ENCODE measurements at regions not wholly inside any gene's neighbourhood (a gene's known extent, or its start where the extent isn't known, plus 50 kb on each side); places are given as distances from the start of the nearest gene placed in this dataset.

- DNase-seq (ENCODE audit: extremely low read depth, insufficient read length) = no peak
Measured at GRCh38 chr6:62612471-62612870, 326.4 kb upstream of the KHDRBS2 start.

GRCh38 chr6:62570372-62570771, 284.3 kb upstream of the KHDRBS2 start:
- Histone ChIP-seq H3K4me3 (replicated peaks; ENCODE audit: low read depth, low read length) (no peak overlapping the region), H3K27me3 (replicated peaks; ENCODE audit: control insufficient read depth, insufficient read depth, low read length) (no peaks in the 10 kb centered on the region), H3K36me3 (ENCODE audit: control insufficient read depth, insufficient read depth, low read length) (no peaks in the 10 kb centered on the region)
- no peak for DNase-seq (ENCODE audit: extremely low read depth, insufficient read length)
- TF ChIP-seq CTCF (IDR thresholded peaks at IDR 0.05; ENCODE audit: insufficient read depth, low read length, poor library complexity, severe bottlenecking) = no peak

More at GRCh38 chr6:62612471-62612870, 326.4 kb upstream of the KHDRBS2 start:
- Histone ChIP-seq H3K36me3 (ENCODE audit: control insufficient read depth, insufficient read depth, low read length) (no peaks in the 10 kb centered on the region), H3K27me3 (replicated peaks; ENCODE audit: control insufficient read depth, insufficient read depth, low read length) (no peaks in the 10 kb centered on the region), H3K4me3 (replicated peaks; ENCODE audit: low read depth, low read length) (no peak overlapping the region)
- no peak for TF ChIP-seq CTCF (IDR thresholded peaks at IDR 0.05; ENCODE audit: insufficient read depth, low read length, poor library complexity, severe bottlenecking)

- no peaks in the 10 kb centered on the region for H3K36me3 ChIP-seq (ENCODE audit: control insufficient read depth, insufficient read depth, low read length)
- no peak for TF ChIP-seq CTCF (IDR thresholded peaks at IDR 0.05; ENCODE audit: insufficient read depth, low read length, poor library complexity, severe bottlenecking)
- H3K27me3 ChIP-seq (replicated peaks; ENCODE audit: control insufficient read depth, insufficient read depth, low read length) = no peaks in the 10 kb centered on the region
Measured at GRCh38 chr6:62541502-62541901, 255.5 kb upstream of the KHDRBS2 start.

GRCh38 chr6:62530985-62531384, 245.0 kb upstream of the KHDRBS2 start:
- Histone ChIP-seq H3K36me3 (ENCODE audit: control insufficient read depth, insufficient read depth, low read length) (no peaks in the 10 kb centered on the region), H3K27me3 (replicated peaks; ENCODE audit: control insufficient read depth, insufficient read depth, low read length) (no peaks in the 10 kb centered on the region), H3K4me3 (replicated peaks; ENCODE audit: low read depth, low read length) (no peak overlapping the region)
- DNase-seq (ENCODE audit: extremely low read depth, insufficient read length) = no peak
- TF ChIP-seq CTCF (IDR thresholded peaks at IDR 0.05; ENCODE audit: insufficient read depth, low read length, poor library complexity, severe bottlenecking) = no peak

More at GRCh38 chr6:62541502-62541901, 255.5 kb upstream of the KHDRBS2 start:
- no peak for DNase-seq (ENCODE audit: extremely low read depth, insufficient read length)
- no peak overlapping the region for H3K4me3 ChIP-seq (replicated peaks; ENCODE audit: low read depth, low read length)

- no peak for DNase-seq (ENCODE audit: extremely low read depth, insufficient read length)
- no peak for TF ChIP-seq CTCF (IDR thresholded peaks at IDR 0.05; ENCODE audit: insufficient read depth, low read length, poor library complexity, severe bottlenecking)
- H3K27me3 ChIP-seq (replicated peaks; ENCODE audit: control insufficient read depth, insufficient read depth, low read length) = no peaks in the 10 kb centered on the region
Measured at GRCh38 chr6:62528894-62529526, 243.0 kb upstream of the KHDRBS2 start.

GRCh38 chr6:62523630-62524029, 237.6 kb upstream of the KHDRBS2 start:
- Histone ChIP-seq H3K36me3 (ENCODE audit: control insufficient read depth, insufficient read depth, low read length) (no peaks in the 10 kb centered on the region), H3K4me3 (replicated peaks; ENCODE audit: low read depth, low read length) (no peak overlapping the region), H3K27me3 (replicated peaks; ENCODE audit: control insufficient read depth, insufficient read depth, low read length) (no peaks in the 10 kb centered on the region)
- DNase-seq (ENCODE audit: extremely low read depth, insufficient read length) = no peak
- no peak for TF ChIP-seq CTCF (IDR thresholded peaks at IDR 0.05; ENCODE audit: insufficient read depth, low read length, poor library complexity, severe bottlenecking)

More at GRCh38 chr6:62528894-62529526, 243.0 kb upstream of the KHDRBS2 start:
- Histone ChIP-seq H3K36me3 (ENCODE audit: control insufficient read depth, insufficient read depth, low read length) (no peaks in the 10 kb centered on the region), H3K4me3 (replicated peaks; ENCODE audit: low read depth, low read length) (no peak overlapping the region)
